ENCODE measurements at regions not wholly inside any gene's neighbourhood (a gene's known extent, or its start where the extent isn't known, plus 50 kb on each side); places are given as distances from the start of the nearest gene placed in this dataset.

- TF ChIP-seq CTCF (IDR thresholded peaks at IDR 0.05), result no peak
- no peak for TF ChIP-seq POLR2A (IDR thresholded peaks at IDR 0.05)
Measured at GRCh38 chr12:131616043-131616700, 94.7 kb upstream of the SFSWAP start.

Measured in lower leg skin (tissue), 3 donors.